Fibroblast of the aortic adventitia (primary cell): ENCODE measurements at regions not wholly inside any gene's neighbourhood (a gene's known extent, or its start where the extent isn't known, plus 50 kb on each side); places are given as distances from the start of the nearest gene placed in this dataset.

Source experiments
- DNase-seq: peaks from one replicate; pipeline ENCODE4 v3.0.0-alpha.2; 2010; ENCODE audit warnings: low read depth
- H3K4me3 ChIP-seq: 2 replicates; pipeline ENCODE4 v1.5.1; 2011; ENCODE audit warnings: low read depth, mild to moderate bottlenecking, control low read depth, low read length, moderate library complexity
- CTCF ChIP-seq: IDR thresholded peaks from 2 replicates; pipeline ENCODE4 v1.5.1; 2011; ENCODE audit warnings: mild to moderate bottlenecking, low read length, control low read depth, inconsistent platforms; ENCODE audit not compliant: insufficient read depth

GRCh38 chr1:188363943-188364342, 1535.2 kb downstream of the PLA2G4A start:
- no peak for DNase-seq
- TF ChIP-seq CTCF = no peak
- H3K4me3 ChIP-seq = no peak overlapping the region

- no peak for TF ChIP-seq CTCF
- no peak overlapping the region for H3K4me3 ChIP-seq
- no peak for DNase-seq
These were observed 1536.2 kb downstream of the PLA2G4A start for GRCh38 chr1:188364927-188365449.

- no peak for TF ChIP-seq CTCF
- no peak overlapping the region for H3K4me3 ChIP-seq
- DNase-seq = no peak
These were observed 1537.1 kb downstream of the PLA2G4A start for GRCh38 chr1:188365874-188366273.

GRCh38 chr1:188367661-188368060, 1538.9 kb downstream of the PLA2G4A start:
- no peak overlapping the region for H3K4me3 ChIP-seq
- no peak for TF ChIP-seq CTCF
- no peak for DNase-seq

- DNase-seq = no peak
- TF ChIP-seq CTCF = no peak
- no peak overlapping the region for H3K4me3 ChIP-seq
These were observed 1542.6 kb downstream of the PLA2G4A start for GRCh38 chr1:188371295-188371806.

- no peak for TF ChIP-seq CTCF
- no peak for DNase-seq
- no peak overlapping the region for H3K4me3 ChIP-seq
These were observed 1544.1 kb downstream of the PLA2G4A start for GRCh38 chr1:188372821-188373220.

GRCh38 chr1:188382851-188383250, 1554.1 kb downstream of the PLA2G4A start:
- TF ChIP-seq CTCF = no peak
- DNase-seq = no peak
- H3K4me3 ChIP-seq = no peak overlapping the region
